ENCODE measurements at regions not wholly inside any gene's neighbourhood (a gene's known extent, or its start where the extent isn't known, plus 50 kb on each side); places are given as distances from the start of the nearest gene placed in this dataset.
"Not testable (repeated sequence)": the region's sequence is repeated elsewhere in the genome, so short reads cannot be mapped to it uniquely, and the experiment has no call there.

DNA sequence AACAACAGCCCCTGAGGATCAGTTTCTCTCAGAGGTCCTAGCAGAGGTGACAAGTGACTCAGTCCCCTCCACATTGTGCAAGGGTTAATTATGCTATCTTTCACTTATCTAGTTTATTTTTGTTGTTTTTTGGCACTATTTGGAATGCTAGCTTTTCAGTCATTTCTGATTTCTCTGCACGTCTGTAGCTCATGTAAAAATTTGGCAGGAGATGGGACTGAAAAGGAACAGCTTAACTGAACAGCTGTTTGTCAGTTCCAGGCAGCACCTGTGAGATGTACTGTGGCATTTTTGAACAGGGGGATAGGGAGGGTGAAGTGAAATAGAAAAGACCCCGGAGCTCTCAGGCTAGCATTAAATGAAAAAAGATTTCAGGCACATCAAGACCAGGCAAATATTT, 313.5 kb downstream of the SUCLA2 start:
- DNase-seq = no peak

DNA sequence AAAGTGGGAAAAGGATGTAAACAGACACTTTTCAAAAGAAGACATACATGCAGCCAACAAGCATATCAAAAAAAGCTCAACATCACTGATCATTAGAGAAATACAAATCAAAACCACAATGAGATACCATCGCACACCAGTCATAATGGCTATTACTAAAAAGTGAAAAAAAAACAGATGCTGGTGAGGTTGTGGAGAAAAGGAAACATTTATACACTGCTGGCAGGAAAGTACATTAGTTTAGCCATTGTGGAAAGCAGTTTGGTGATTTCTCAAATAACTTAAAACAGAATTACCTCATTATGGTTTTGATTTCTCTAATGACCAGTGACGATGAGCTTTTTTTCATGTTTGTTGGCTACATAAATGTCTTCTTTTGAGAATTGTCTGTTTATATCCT, 315.9 kb downstream of the SUCLA2 start:
- DNase-seq = not testable (repeated sequence)

DNA sequence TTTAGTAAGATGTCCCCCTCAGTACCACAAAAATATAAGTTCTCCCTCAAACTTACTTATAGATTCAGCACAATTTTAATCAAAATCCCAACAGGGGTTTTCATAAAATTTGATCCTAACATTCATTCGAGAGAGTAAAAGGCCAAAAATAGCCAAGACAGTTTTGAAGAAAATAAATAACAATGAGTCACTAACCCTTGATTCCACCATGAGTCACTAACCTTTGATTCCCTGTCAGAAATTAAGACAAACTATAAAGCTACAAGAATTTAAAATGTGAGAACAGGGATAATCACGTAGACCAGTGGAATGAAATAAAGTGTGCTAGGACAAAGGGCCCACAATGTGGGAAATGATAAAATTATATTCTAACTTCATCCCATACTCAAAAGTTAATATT, 320.3 kb downstream of the SUCLA2 start:
- DNase-seq = peak; percentile 51

DNA sequence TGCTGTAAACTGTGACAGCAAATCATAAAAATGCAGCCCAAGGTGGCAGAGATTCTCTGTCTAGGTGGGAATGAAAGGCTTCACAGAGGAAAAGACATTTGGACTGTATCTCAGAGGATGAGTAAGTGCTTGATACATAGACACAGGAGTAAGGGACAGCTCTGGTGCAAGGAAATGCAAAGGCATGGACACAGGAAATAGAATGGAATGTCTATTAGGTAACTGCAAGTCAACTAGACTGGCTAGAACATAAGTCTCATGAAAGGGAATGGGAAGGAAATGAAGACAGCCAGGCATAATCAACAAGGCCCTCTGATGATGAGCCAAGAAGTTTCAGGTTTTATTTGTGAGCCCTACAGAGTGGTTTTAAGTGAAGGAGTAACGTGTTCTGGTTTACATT, 321.7 kb downstream of the SUCLA2 start:
- peak; percentile 61 for DNase-seq

GRCh38 chr13:47678201-47678968, 322.7 kb downstream of the SUCLA2 start:
- peak; percentile 89 for DNase-seq

GRCh38 chr13:47675871-47676270, 325.2 kb downstream of the SUCLA2 start:
- DNase-seq = no peak

DNA sequence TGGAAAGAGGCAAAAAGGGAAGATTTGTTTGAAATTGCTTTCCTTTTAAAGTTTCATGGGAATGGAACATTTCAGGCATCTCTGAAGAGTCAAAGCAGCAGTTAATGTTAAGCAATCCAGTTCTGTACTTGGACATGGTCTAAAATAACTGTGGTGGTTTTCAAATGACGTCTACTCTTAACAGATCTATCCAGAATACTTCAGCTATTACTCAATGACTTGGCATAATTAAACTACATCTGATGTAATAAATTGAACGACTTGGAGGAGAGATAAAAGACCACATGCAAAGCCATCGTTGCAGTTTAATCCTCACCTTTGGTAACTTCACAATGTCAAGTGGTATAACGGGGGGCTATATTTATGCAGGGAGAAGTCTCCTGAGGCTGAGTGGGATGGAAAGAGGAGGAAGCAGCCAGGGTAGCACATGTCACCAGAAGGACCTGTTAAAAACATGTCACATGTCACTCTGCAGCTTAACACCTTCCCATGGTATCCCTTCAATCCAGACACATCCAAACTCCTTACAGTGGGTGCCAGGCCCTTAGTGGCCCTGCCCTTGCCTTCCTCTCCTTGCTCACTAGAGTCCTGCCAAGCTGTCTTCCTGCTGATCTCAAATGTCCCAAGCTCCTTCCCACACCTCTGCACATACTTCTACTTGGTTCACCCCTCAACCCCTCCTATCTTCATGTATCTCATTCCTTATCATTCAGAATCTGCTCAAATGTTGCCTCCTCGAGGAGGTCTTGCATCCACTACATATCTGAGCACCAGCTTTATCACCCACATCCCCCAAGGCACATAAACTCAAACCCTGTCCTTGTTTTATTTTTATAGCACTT, 327.8 kb downstream of the SUCLA2 start:
- peak; percentile 89 for DNase-seq

GRCh38 chr13:47672245-47673008, 328.6 kb downstream of the SUCLA2 start:
- DNase-seq = peak; percentile 19

GRCh38 chr13:47671776-47672175, 329.3 kb downstream of the SUCLA2 start:
- no peak for DNase-seq

GRCh38 chr13:47665043-47665442, 336.0 kb downstream of the SUCLA2 start:
- no peak for DNase-seq

- DNase-seq = peak; percentile 79
Observed at GRCh38 chr13:47661076-47661475, 340.0 kb downstream of the SUCLA2 start.

- DNase-seq = no peak
Observed at GRCh38 chr13:47656651-47657050, 344.4 kb downstream of the SUCLA2 start.

DNA sequence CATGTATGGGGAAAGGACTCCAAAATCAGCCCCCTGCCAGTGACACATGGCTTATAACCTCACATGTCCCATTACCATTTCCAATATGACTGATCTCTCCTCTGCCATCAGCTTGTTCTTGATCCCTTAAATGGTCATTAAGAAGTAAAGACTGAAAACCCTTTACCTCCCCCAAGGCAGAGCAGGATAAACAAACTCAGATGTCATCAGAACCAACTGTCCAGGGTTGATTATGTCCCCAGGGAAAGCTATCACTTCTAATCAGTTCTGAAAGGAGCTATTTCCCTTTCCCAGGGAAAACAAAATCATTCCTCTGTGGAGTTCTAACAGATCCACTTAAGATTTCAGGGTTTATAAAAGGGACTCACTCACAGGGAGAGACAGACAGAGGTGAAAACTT, 350.9 kb downstream of the SUCLA2 start:
- peak; percentile 35 for DNase-seq

- DNase-seq = peak; percentile 49
Observed at GRCh38 chr13:47647001-47647400, 354.1 kb downstream of the SUCLA2 start.

DNA sequence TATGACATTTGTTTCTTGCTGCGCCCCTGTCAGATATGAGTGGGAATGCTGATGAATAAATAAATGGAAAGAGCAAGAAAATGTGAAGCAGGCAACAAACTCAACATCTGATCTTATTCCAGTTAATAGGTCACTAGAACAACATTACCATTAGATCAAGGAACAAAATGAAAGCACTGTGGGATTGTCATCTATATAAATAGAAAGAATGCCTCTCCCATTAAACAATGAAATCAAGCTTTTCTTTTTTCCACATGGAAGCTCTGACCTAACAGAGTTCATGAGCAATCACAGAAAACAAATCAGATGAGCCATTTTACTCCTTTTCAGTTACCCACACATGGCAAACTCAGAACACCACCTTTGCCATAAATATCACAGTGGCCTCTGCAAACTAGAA, 354.8 kb downstream of the SUCLA2 start:
- no peak for DNase-seq

GRCh38 chr13:47639738-47640447, 361.2 kb downstream of the SUCLA2 start:
- no peak for DNase-seq

- no peak for DNase-seq
Observed at GRCh38 chr13:47638627-47639026, 362.4 kb downstream of the SUCLA2 start.

DNA sequence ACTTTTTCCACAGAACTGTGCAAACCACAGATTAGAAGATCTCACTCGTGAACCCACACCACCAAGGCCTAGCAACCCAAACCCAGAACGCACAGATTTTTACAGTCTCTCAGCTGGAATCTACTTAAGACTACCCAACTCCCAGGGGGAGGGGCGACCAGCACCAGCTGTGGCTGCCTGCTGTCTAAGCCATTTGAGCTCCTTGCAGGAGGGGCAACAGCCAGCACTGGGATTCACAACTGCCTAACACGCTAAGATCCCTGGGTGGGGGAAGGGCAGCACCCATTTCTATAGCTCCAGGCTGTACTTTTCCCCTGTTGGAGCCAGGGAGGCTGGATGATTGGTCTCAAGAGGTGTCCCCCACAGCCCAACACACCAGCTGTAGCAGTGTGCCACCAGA, 368.8 kb downstream of the SUCLA2 start:
- no peak for DNase-seq

DNA sequence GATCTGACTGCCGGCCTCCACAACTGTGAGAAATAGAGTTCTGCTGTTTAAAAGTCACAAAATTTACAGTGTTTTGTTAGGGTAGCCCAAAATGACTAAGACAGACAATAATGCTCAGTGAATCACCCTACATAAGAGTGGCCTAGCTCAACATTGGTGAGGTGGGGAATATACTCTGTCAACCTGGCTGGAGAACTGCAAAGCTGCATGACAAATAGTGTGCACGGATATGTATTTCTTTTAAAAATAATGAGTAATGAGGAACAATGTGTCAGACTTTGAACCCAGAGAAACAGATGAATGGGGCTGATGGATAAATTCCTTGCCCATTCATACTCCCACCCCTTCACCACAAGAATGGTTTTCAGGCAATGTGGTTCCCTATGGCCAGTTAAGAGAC, 372.4 kb downstream of the SUCLA2 start:
- DNase-seq = peak; percentile 57

DNA sequence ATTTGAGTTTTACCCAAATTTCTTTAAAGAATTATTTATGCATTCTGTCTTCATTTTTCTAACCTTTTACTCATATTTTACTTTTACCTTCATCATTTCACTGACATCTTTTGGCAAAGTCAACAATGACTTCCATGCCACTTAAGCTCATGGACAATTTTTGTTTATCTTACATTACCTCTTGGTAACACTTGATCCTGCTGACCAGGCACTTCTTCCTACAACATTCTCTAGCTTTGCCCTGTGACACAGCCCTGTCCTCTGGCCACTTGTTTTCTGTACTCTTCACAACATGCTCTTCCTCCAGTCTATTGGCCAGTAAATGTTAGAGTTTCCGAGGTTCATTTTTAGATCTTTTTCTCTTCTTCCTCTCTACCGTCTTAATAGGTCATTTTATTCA, 377.2 kb downstream of the SUCLA2 start:
- no peak for DNase-seq

GRCh38 chr13:47621931-47622330, 379.1 kb downstream of the SUCLA2 start:
- no peak for DNase-seq

- no peak for DNase-seq
Observed at GRCh38 chr13:47611664-47612288, 389.3 kb downstream of the SUCLA2 start.
